ENCODE measurements at regions not wholly inside any gene's neighbourhood (a gene's known extent, or its start where the extent isn't known, plus 50 kb on each side); places are given as distances from the start of the nearest gene placed in this dataset.

DNA sequence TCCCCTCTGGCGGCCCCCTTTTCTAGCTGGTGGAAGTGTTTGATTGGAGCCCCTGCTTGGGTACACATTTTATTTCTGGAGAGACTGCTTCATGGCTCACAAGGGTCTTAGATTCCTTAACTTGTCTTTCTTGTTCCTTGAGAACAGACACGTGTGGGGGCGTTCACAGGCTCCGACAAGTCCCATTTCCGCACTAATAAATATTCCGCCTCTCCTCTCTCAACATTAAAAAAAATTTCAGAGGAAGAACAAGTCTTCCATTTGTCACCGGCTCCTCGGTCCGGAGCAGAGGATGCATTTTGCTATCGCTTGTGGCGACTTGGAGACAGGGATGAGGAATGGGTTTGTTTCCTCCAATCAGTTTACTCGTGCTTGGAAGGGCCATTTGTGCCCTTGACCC lies 134.0 kb upstream of the PODXL start:
- 48 to 51% methylated on average over 12 of the region's 12 CpGs for WGBS, 2 donors
- no peaks in the 10 kb centered on the region for H3K36me3 ChIP-seq (replicated peaks in 1 of 2; ENCODE audit: insufficient read depth in 1 of 2, low read depth in 2 of 2)
- TF ChIP-seq, protein P1, sequence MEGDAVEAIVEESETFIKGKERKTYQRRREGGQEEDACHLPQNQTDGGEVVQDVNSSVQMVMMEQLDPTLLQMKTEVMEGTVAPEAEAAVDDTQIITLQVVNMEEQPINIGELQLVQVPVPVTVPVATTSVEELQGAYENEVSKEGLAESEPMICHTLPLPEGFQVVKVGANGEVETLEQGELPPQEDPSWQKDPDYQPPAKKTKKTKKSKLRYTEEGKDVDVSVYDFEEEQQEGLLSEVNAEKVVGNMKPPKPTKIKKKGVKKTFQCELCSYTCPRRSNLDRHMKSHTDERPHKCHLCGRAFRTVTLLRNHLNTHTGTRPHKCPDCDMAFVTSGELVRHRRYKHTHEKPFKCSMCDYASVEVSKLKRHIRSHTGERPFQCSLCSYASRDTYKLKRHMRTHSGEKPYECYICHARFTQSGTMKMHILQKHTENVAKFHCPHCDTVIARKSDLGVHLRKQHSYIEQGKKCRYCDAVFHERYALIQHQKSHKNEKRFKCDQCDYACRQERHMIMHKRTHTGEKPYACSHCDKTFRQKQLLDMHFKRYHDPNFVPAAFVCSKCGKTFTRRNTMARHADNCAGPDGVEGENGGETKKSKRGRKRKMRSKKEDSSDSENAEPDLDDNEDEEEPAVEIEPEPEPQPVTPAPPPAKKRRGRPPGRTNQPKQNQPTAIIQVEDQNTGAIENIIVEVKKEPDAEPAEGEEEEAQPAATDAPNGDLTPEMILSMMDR (IDR thresholded peaks at IDR 0.05), result no peak
- no peak for TF ChIP-seq POLR2A (IDR thresholded peaks at IDR 0.05)
- no peaks in the 10 kb centered on the region for H3K4me1 ChIP-seq
- no peak for DNase-seq
- no peak overlapping the region for H3K27ac ChIP-seq
- no peak for ATAC-seq
- intact Hi-C loops (cut with DNase I), result no loop called here
- H3K4me3 ChIP-seq, result no peak overlapping the region
- H3K27me3 ChIP-seq, result peaks cover 0 to 18% of the 10 kb centered on the region in 2 donors
- H3K9me3 ChIP-seq, result no peaks in the 10 kb centered on the region

DNA sequence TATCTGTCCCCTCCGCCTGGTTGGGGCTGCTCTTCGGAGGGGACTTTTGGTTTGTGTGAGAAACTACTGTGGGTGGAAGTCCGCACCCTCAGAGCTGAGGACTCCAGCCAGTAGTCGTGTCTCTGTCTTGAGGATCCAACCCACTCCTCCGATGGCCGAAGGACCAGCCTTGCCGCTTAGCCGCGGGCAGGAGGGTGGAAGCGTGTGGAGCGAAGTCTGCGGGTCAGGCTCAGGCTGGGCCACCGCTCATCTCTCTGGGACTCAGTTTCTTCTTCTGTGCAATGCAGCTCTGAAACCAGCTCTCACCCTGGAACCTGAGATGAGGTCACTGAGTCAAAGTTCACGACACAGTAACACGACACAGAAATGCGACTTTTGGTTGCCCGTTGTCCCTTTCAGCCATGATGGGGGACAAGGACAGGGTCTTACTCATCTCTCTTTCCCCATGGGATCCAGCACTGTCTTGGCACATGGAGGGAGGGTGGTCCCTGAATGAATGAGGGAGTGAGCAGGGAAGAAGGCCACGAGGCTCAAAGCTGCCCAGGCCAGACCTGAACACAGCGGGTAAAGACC lies 133.3 kb upstream of the PODXL start:
- 67 to 77% methylated on average over 13 to 19 of the region's 19 CpGs for WGBS, 2 donors
- H3K36me3 ChIP-seq (replicated peaks in 1 of 2; ENCODE audit: insufficient read depth in 1 of 2, low read depth in 2 of 2), result no peaks in the 10 kb centered on the region
- H3K27ac ChIP-seq, result no peak overlapping the region
- intact Hi-C loops (cut with DNase I), result no loop called here
- no peak for TF ChIP-seq POLR2A (IDR thresholded peaks at IDR 0.05)
- TF ChIP-seq, protein P1 (IDR thresholded peaks at IDR 0.05), result no peak
- DNase-seq (no peak), ATAC-seq (no peak)
- no peaks in the 10 kb centered on the region for H3K4me1 ChIP-seq
- H3K9me3 ChIP-seq, result no peaks in the 10 kb centered on the region
- peaks cover 0 to 18% of the 10 kb centered on the region in 2 donors for H3K27me3 ChIP-seq
- H3K4me3 ChIP-seq, result no peak overlapping the region

- H3K9me3 ChIP-seq, result no peaks in the 10 kb centered on the region
- intact Hi-C loops (cut with DNase I), result no loop called here
- DNase-seq, result peak; percentile 56 to 73 (median 69)
- H3K36me3 ChIP-seq (replicated peaks in 1 of 2; ENCODE audit: insufficient read depth in 1 of 2, low read depth in 2 of 2), result no peaks in the 10 kb centered on the region
- no peaks in the 10 kb centered on the region for H3K4me1 ChIP-seq
- 43 to 50% methylated on average over 7 to 12 of the region's 12 CpGs for WGBS, 2 donors
- no peak overlapping the region for H3K27ac ChIP-seq
- ATAC-seq, result peak; percentile 72
- no peak overlapping the region for H3K4me3 ChIP-seq
- TF ChIP-seq POLR2A (IDR thresholded peaks at IDR 0.05), result no peak
- TF ChIP-seq, protein P1 (IDR thresholded peaks at IDR 0.05), result peak; percentile 80 to 94 (median 90)
- H3K27me3 ChIP-seq, result peaks cover 0 to 18% of the 10 kb centered on the region in 2 donors
Measured at GRCh38 chr7:131688738-131689661, 132.6 kb upstream of the PODXL start.

DNA sequence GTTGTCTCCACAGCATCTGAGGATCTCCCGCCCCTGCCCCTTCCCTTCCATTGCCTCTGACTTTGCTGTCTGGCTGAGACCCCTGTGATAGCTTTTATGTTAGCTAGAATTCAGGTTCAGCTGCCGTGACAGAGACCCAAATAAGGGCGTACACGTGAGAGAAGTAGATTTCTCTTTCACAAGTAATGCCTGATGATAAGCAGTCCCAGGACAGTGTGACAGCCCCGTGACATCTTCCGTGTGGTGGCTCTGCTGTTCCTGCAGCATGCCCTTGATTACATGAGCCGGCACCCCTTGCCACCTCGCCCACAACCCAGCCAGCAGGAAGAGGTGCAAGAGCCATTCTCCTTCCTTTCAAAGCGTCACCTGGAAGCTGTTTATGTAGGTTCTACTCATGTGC lies 130.9 kb upstream of the PODXL start:
- peaks cover 0 to 13% of the 10 kb centered on the region in 2 donors for H3K27me3 ChIP-seq
- 47 to 53% methylated on average over 9 of the region's 9 CpGs for WGBS, 2 donors
- no peak overlapping the region for H3K4me3 ChIP-seq
- no peaks in the 10 kb centered on the region for H3K9me3 ChIP-seq
- ATAC-seq, result no peak
- no peaks in the 10 kb centered on the region for H3K36me3 ChIP-seq (replicated peaks in 1 of 2; ENCODE audit: insufficient read depth in 1 of 2, low read depth in 2 of 2)
- no peak for TF ChIP-seq POLR2A (IDR thresholded peaks at IDR 0.05)
- TF ChIP-seq, protein P1 (IDR thresholded peaks at IDR 0.05), result no peak
- intact Hi-C loops (cut with DNase I), result no loop called here
- H3K27ac ChIP-seq, result no peak overlapping the region
- H3K4me1 ChIP-seq, result no peaks in the 10 kb centered on the region
- DNase-seq, result no peak

All from body of pancreas (tissue), 4 donors.